ENCODE measurements at regions not wholly inside any gene's neighbourhood (a gene's known extent, or its start where the extent isn't known, plus 50 kb on each side); places are given as distances from the start of the nearest gene placed in this dataset.

DNA sequence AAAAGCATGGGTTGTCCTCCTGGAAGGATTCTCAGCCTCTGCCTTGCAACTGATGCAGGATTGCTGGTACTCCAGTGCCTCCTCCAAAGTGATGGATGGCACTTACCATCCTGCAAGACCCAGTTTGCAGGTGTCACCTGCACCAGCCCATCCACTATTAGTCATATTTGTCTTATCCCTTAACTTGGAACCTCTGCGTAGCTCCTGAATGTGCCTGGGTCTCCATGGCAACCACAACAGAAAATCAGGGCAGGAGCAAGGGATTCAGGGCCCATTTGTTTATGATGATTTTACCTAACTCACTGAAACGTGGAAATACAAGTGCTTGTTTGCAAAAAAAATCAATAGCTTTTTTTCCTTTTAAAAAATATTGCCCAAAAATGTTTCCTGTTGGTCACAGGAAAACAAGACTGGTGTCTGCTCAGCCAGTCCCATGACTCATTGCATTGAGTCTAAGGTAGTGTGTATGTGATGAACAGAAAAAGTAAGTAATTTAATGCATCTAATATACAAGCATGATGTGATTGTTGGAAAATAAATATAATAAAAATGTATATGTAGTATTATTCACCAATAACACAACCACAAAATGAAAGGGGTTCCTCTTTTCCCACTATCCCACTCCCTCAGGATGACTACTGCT, 1196.3 kb upstream of the TMEM132C start:
- H3K27ac Mint-ChIP-seq = no peak overlapping the region

DNA sequence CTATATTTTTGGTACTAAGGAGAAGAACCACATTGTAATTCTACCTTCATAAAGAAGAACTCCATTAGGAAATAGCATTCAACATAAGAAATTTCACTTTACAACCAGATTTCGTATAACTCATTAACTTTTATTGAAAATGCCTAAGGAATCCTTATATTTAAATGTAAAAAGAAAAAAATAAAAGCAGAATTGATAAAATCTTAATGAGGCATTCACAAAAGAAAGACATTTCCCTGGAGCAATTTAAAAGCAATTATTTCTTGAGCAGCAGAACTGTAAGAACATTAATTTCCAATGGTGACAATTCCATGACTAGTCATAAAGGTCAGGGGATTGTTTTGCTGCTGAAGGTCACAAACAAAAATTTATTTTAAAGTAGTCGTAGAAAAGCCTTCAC, 1192.8 kb upstream of the TMEM132C start:
- no peak overlapping the region for H3K27ac Mint-ChIP-seq
- no peaks in the 10 kb centered on the region for H3K36me3 Mint-ChIP-seq (ENCODE audit: low read depth)
- ATAC-seq (no peak), DNase-seq (no peak)
- H3K9me3 Mint-ChIP-seq = no peaks in the 10 kb centered on the region
- H3K4me1 Mint-ChIP-seq (ENCODE audit: low read depth) = no peaks in the 10 kb centered on the region
- H3K4me3 Mint-ChIP-seq = no peak overlapping the region
- POLR2A ChIA-PET = no interaction called here
- peaks cover 9% of the 10 kb centered on the region for H3K27me3 Mint-ChIP-seq
- TF ChIP-seq, protein P1, sequence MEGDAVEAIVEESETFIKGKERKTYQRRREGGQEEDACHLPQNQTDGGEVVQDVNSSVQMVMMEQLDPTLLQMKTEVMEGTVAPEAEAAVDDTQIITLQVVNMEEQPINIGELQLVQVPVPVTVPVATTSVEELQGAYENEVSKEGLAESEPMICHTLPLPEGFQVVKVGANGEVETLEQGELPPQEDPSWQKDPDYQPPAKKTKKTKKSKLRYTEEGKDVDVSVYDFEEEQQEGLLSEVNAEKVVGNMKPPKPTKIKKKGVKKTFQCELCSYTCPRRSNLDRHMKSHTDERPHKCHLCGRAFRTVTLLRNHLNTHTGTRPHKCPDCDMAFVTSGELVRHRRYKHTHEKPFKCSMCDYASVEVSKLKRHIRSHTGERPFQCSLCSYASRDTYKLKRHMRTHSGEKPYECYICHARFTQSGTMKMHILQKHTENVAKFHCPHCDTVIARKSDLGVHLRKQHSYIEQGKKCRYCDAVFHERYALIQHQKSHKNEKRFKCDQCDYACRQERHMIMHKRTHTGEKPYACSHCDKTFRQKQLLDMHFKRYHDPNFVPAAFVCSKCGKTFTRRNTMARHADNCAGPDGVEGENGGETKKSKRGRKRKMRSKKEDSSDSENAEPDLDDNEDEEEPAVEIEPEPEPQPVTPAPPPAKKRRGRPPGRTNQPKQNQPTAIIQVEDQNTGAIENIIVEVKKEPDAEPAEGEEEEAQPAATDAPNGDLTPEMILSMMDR (IDR thresholded peaks at IDR 0.05) = no peak
- CTCF ChIA-PET = no interaction called here
- intact Hi-C loops (cut with micrococcal nuclease) = no loop called here

More for the DNA sequence above, 1196.3 kb upstream of the TMEM132C start:
- Mint-ChIP-seq H3K4me3 (no peak overlapping the region), H3K9me3 (no peaks in the 10 kb centered on the region), H3K36me3 (ENCODE audit: low read depth) (no peaks in the 10 kb centered on the region), H3K27me3 (peaks cover 4% of the 10 kb centered on the region), H3K4me1 (ENCODE audit: low read depth) (no peaks in the 10 kb centered on the region)
- TF ChIP-seq, protein P1 (IDR thresholded peaks at IDR 0.05) = no peak
- ChIA-PET POLR2A (no interaction called here), CTCF (no interaction called here)
- DNase-seq = no peak
- no peak for ATAC-seq
- intact Hi-C loops (cut with micrococcal nuclease) = no loop called here

DNA sequence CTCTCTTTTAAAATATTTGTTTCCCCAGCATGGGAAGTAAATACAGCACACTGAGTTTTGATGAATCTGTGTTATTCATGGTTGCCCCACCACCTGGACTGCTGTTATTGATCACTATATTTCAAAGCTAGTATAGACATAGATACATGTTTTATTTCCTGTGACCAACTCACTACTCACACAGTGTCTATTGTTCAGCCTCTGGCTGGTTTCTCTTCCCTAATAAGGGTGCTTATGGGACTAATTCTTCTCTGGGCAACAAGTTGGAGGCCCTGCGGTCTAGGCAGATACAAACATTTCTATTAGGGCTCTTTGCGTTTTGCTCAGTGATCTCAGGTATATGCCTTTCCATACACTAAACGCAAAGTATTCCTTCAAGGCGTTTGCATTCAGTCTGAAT, 1191.0 kb upstream of the TMEM132C start:
- CTCF ChIA-PET = no interaction called here
- DNase-seq = no peak
- Mint-ChIP-seq H3K27ac (peak overlapping the region; percentile 39), H3K4me1 (ENCODE audit: low read depth) (no peaks in the 10 kb centered on the region), H3K36me3 (ENCODE audit: low read depth) (no peaks in the 10 kb centered on the region), H3K4me3 (no peak overlapping the region), H3K27me3 (peaks cover 9% of the 10 kb centered on the region), H3K9me3 (no peaks in the 10 kb centered on the region)
- intact Hi-C loops (cut with micrococcal nuclease) = no loop called here
- ATAC-seq = no peak
- TF ChIP-seq, protein P1 (IDR thresholded peaks at IDR 0.05) = no peak
- POLR2A ChIA-PET = no interaction called here

DNA sequence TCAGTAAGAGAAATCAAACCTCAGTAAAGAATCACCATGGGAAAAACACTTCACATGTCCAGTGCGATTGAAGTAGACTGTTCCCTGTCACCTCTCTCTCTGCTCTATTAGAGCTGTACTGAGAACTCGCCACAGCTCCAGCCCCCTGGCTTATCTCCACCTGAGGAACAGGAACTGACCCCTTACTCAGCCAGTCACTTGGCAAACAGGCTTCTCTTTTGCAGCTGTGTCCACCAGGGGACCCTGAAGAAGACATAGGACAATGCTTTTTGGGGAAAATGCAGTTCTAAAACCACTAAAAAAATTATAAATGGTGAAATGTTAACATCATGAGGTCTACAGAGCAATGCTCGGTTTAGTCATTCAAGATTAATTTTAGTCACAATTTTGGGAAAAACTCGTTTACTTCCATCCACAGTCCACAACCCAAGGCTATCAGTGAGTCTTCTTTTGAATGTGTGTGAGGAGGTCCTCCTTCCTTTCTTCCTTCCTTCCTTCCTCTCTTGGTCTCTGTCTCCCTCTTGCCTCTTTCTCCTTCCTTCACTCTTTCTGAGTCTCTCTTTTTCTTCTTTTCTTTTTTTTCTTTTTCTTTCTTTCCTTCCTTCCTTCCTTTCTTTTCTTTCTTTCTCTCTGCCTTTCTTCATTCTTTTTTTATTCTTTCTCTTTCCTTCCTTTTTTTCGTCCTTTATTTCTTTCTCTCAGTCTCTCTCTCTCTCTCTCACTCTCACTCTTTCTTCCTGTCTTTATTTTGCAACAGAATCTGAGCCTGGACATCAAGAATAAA, 1189.5 kb upstream of the TMEM132C start:
- peaks cover 9% of the 10 kb centered on the region for H3K27me3 Mint-ChIP-seq
- DNase-seq = no peak
- H3K4me1 Mint-ChIP-seq (ENCODE audit: low read depth) = no peaks in the 10 kb centered on the region
- no peak overlapping the region for H3K4me3 Mint-ChIP-seq
- no peaks in the 10 kb centered on the region for H3K36me3 Mint-ChIP-seq (ENCODE audit: low read depth)
- no peak overlapping the region for H3K27ac Mint-ChIP-seq
- ChIA-PET CTCF (no interaction called here), POLR2A (no interaction called here)
- intact Hi-C loops (cut with micrococcal nuclease) = no loop called here
- H3K9me3 Mint-ChIP-seq = no peaks in the 10 kb centered on the region
- TF ChIP-seq, protein P1 (IDR thresholded peaks at IDR 0.05) = no peak
- no peak for ATAC-seq

DNA sequence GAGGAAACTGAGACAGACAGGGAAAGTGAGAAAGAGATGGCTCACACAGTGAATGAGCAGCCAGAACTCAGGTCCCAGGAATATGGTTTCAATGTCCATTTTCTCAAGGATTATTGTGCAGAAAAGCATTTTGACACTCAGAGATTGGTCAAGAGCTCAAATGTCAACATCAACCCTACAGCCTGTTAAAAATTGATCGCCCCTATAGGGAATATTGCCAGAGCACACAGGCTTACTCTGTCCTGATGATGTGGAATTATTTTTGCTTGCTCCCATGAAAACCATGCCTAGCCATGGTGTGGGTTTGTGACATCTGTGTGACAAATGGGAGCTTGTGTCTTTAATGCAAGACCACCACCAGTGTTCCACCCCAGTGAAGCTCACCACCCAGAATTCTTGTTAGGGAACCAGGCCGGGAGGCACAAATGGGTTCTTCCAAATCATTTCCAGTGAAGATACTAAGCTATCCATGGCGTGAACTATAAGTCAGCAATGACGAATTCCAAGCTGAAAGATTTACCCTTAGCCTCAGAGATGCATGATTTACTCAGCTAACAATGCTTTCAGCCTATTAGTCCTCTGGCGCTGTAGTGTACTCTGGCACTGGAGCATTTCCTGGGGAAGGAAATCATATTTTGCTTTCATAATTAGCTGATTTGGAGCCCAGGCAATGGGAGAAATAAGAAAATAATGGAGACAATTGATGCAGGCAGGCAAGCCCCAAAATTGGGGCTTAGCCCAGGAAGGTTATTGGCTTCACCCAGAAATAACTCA, 1188.2 kb upstream of the TMEM132C start:
- TF ChIP-seq, protein P1 (IDR thresholded peaks at IDR 0.05) = no peak
- DNase-seq = no peak
- no peaks in the 10 kb centered on the region for H3K36me3 Mint-ChIP-seq (ENCODE audit: low read depth)
- peaks cover 4% of the 10 kb centered on the region for H3K4me1 Mint-ChIP-seq (ENCODE audit: low read depth)
- H3K27ac Mint-ChIP-seq = no peak overlapping the region
- H3K27me3 Mint-ChIP-seq = peaks cover 9% of the 10 kb centered on the region
- no peak overlapping the region for H3K4me3 Mint-ChIP-seq
- ChIA-PET POLR2A (no interaction called here), CTCF (interaction anchor here (1.7 kb wide), 1 partner anchor 30 kb away, joined by 5 read pairs; no protein-coding TSS in a partner anchor)
- no peak for ATAC-seq
- H3K9me3 Mint-ChIP-seq = no peaks in the 10 kb centered on the region
- intact Hi-C loops (cut with micrococcal nuclease) = no loop called here
